ENCODE measurements at regions not wholly inside any gene's neighbourhood (a gene's known extent, or its start where the extent isn't known, plus 50 kb on each side); places are given as distances from the start of the nearest gene placed in this dataset.

GRCh38 chr5:143610946-143611345 is 201.0 kb upstream of the HMHB1 start:
- TF ChIP-seq CTCF (IDR thresholded peaks at IDR 0.05) (no peak), POLR2A (IDR thresholded peaks at IDR 0.05) (no peak)

Data from body of pancreas (tissue), 4 donors.